ENCODE measurements at regions not wholly inside any gene's neighbourhood (a gene's known extent, or its start where the extent isn't known, plus 50 kb on each side); places are given as distances from the start of the nearest gene placed in this dataset.
"Not testable (repeated sequence)": the region's sequence is repeated elsewhere in the genome, so short reads cannot be mapped to it uniquely, and the experiment has no call there.

- peak; percentile 32 for DNase-seq (ENCODE audit: low spot score)
Observed at GRCh38 chrX:111041018-111041462, 55.0 kb upstream of the PAK3 start.

- no peak for DNase-seq (ENCODE audit: low spot score)
Observed at GRCh38 chrX:111040377-111041017, 55.5 kb upstream of the PAK3 start.

GRCh38 chrX:111039606-111040005 lies 56.4 kb upstream of the PAK3 start:
- DNase-seq (ENCODE audit: low spot score), result no peak

- no peak for DNase-seq (ENCODE audit: low spot score)
Observed at GRCh38 chrX:111035991-111036390, 60.0 kb upstream of the PAK3 start.

- DNase-seq (ENCODE audit: low spot score), result no peak
Observed at GRCh38 chrX:111035256-111035655, 60.7 kb upstream of the PAK3 start.

- not testable (repeated sequence) for DNase-seq (ENCODE audit: low spot score)
Observed at GRCh38 chrX:111022998-111023397, 73.0 kb upstream of the PAK3 start.

- no peak for DNase-seq (ENCODE audit: low spot score)
Observed at GRCh38 chrX:111020283-111020682, 75.7 kb upstream of the PAK3 start.

- no peak for DNase-seq (ENCODE audit: low spot score)
Observed at GRCh38 chrX:111013778-111014455, 82.1 kb upstream of the PAK3 start.

GRCh38 chrX:111010111-111010510 lies 85.9 kb upstream of the PAK3 start:
- DNase-seq (ENCODE audit: low spot score), result no peak

- no peak for DNase-seq (ENCODE audit: low spot score)
Observed at GRCh38 chrX:111009256-111009655, 86.7 kb upstream of the PAK3 start.

GRCh38 chrX:111008126-111008525 lies 87.9 kb upstream of the PAK3 start:
- DNase-seq (ENCODE audit: low spot score), result no peak

GRCh38 chrX:111007238-111007637 lies 88.8 kb upstream of the PAK3 start:
- no peak for DNase-seq (ENCODE audit: low spot score)

- DNase-seq (ENCODE audit: low spot score), result no peak
Observed at GRCh38 chrX:111006116-111006515, 89.9 kb upstream of the PAK3 start.

- DNase-seq (ENCODE audit: low spot score), result no peak
Observed at GRCh38 chrX:111005166-111005565, 90.8 kb upstream of the PAK3 start.

GRCh38 chrX:111003118-111003517 lies 92.9 kb upstream of the PAK3 start:
- no peak for DNase-seq (ENCODE audit: low spot score)

GRCh38 chrX:110992611-110993010 lies 103.4 kb upstream of the PAK3 start:
- peak; percentile 30 for DNase-seq (ENCODE audit: low spot score)

GRCh38 chrX:110989869-110990268 lies 106.1 kb upstream of the PAK3 start:
- no peak for DNase-seq (ENCODE audit: low spot score)

GRCh38 chrX:110989447-110989846 lies 106.5 kb upstream of the PAK3 start:
- no peak for DNase-seq (ENCODE audit: low spot score)

GRCh38 chrX:110987292-110987691 lies 108.7 kb upstream of the PAK3 start:
- DNase-seq (ENCODE audit: low spot score), result no peak

GRCh38 chrX:110985470-110985869 lies 110.5 kb upstream of the PAK3 start:
- DNase-seq (ENCODE audit: low spot score), result no peak

- no peak for DNase-seq (ENCODE audit: low spot score)
Observed at GRCh38 chrX:110983024-110983423, 113.0 kb upstream of the PAK3 start.

- DNase-seq (ENCODE audit: low spot score), result no peak
Observed at GRCh38 chrX:110966839-110967238, 129.2 kb upstream of the PAK3 start.

GRCh38 chrX:110966091-110966454 lies 129.9 kb upstream of the PAK3 start:
- no peak for DNase-seq (ENCODE audit: low spot score)
